GM06990 (cell line): ENCODE measurements at regions not wholly inside any gene's neighbourhood (a gene's known extent, or its start where the extent isn't known, plus 50 kb on each side); places are given as distances from the start of the nearest gene placed in this dataset.
"Not testable (repeated sequence)": the region's sequence is repeated elsewhere in the genome, so short reads cannot be mapped to it uniquely, and the experiment has no call there.

Source experiments
- DNase-seq: peaks from one replicate; pipeline ENCODE4 v3.0.0-alpha.2; 2011; ENCODE audit not compliant: insufficient read length; ENCODE audit errors: extremely low read depth
- H3K27me3 ChIP-seq: replicated peaks from 2 replicates; pipeline ENCODE4 v1.6.0; 2011; ENCODE audit warnings: low read length; ENCODE audit not compliant: control insufficient read depth, insufficient read depth
- H3K36me3 ChIP-seq: 2 replicates; pipeline ENCODE4 v1.5.1; 2011; ENCODE audit warnings: low read length; ENCODE audit not compliant: control insufficient read depth, insufficient read depth
- H3K4me3 ChIP-seq: replicated peaks from 2 replicates; pipeline ENCODE4 v1.5.1; 2011; ENCODE audit warnings: low read depth, mild to moderate bottlenecking, control low read depth, low read length
- TF ChIP-seq, protein P1 (sequence below): IDR thresholded peaks from 2 replicates; pipeline ENCODE4 v1.5.1; 2011; ENCODE audit warnings: low read length, control low read depth, mild to moderate bottlenecking, inconsistent platforms; ENCODE audit not compliant: insufficient read depth, poor library complexity, severe bottlenecking

DNA sequence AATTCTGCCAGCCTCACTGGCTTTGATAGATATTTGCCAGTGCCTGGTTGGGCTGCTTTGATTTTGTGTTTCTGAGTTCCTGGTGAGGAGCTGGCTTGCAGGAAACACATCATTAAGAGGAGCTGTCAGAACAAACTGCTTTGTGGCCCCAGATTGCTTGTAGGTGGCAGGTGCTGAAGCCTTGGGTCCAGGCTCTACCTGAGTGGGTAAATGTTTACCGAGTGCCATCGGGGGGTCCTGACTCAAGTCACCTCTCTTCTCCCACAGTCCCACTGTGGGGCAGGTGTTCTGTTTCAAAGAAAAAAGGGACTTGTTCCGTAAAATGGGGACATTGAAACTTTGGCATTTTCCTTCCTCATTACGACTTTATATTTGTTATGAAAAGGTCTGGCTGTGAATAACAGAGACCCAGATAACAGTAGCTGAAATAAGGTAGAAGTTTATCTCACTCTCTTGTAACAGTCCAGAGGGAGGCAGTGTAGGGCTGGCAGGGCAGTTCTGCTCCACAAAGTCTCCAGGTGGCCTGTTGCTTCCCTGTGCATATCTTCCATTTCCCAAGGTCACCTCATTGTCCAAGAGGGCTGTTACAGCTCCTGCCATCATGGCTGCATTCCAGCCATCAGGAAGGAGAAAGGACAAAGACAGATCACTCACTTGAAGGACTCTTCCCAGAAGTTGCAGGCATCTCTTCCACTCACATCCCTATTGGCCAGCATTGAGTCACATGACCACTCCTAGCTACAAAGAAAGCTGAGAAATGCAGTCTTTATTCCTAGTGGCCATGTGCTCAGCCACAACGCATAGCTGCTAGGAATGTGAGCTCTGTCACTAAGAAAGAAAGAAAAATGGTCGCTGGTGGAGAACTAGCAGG, 149.9 kb upstream of the KCNG1 start:
- Histone ChIP-seq H3K4me3 (no peak overlapping the region), H3K36me3 (no peaks in the 10 kb centered on the region), H3K27me3 (no peaks in the 10 kb centered on the region; the same call in 1 of the 2 replicates)
- DNase-seq = no peak
- TF ChIP-seq, protein P1, sequence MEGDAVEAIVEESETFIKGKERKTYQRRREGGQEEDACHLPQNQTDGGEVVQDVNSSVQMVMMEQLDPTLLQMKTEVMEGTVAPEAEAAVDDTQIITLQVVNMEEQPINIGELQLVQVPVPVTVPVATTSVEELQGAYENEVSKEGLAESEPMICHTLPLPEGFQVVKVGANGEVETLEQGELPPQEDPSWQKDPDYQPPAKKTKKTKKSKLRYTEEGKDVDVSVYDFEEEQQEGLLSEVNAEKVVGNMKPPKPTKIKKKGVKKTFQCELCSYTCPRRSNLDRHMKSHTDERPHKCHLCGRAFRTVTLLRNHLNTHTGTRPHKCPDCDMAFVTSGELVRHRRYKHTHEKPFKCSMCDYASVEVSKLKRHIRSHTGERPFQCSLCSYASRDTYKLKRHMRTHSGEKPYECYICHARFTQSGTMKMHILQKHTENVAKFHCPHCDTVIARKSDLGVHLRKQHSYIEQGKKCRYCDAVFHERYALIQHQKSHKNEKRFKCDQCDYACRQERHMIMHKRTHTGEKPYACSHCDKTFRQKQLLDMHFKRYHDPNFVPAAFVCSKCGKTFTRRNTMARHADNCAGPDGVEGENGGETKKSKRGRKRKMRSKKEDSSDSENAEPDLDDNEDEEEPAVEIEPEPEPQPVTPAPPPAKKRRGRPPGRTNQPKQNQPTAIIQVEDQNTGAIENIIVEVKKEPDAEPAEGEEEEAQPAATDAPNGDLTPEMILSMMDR = no peak

DNA sequence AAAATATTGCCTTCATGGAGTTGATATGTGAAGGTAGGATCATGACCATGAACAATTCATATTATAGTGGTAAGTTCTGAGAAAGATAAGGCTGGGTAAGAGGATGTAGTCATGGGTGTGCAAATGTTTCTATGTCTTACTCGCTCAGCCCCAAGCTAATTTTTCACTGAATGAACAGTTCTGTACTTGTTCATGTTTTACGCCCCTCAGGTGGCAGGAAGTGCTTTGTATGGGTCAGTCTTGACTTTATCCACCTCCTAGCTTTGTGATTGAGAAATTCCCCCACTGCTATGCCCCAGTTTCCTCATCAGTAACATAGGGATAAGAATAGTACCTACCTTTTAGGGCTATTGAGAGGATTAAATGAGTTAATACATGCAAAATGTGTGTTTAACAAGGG, 148.2 kb upstream of the KCNG1 start:
- Histone ChIP-seq H3K27me3 (no peaks in the 10 kb centered on the region; the same call in 1 of the 2 replicates), H3K36me3 (no peaks in the 10 kb centered on the region), H3K4me3 (no peak overlapping the region)
- no peak for DNase-seq
- TF ChIP-seq, protein P1 = no peak

DNA sequence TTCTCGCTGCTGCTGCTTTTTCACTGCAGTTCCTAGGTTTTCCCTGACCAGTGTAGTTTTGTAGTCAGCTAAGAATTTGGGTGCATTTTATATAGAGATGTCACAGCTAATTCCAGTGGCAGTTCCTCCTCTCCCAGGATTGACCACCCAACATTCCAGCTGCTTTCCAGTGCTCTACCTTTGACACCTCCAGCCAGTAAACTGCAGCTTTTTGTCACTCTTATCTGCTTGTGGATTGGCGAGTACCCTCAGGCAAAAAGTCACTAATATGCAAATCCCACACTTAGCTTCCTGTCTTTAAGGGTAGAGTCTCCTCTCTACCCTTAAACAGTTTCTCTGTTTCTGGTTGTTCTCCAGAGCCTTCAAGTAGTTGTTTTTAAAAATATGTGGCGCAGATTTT, 146.9 kb upstream of the KCNG1 start:
- Histone ChIP-seq H3K27me3 (no peaks in the 10 kb centered on the region; the same call in 1 of the 2 replicates), H3K36me3 (no peaks in the 10 kb centered on the region), H3K4me3 (no peak overlapping the region)
- no peak for DNase-seq
- TF ChIP-seq, protein P1 = no peak

DNA sequence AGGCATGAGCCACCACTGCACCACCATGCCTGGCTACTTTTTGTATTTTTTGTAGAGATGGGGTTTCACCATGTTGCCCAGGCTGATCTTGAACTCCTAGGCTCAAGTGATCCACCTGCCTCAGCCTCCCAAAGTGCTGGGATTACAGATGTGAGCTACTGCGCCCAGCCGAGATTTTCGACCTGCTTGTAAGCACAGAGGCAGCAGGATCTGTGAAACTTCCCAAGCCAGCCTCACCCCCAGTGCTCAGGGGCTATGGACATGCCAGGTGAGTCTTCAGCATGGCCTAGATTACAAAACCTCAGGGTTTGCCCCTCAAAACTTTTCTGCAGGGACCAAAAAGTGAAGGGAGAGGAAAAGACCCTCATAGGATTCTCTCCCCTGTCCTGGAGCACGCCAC, 145.0 kb upstream of the KCNG1 start:
- H3K36me3 ChIP-seq, DNase-seq, H3K4me3 ChIP-seq, H3K27me3 ChIP-seq: not testable (repeated sequence)

DNA sequence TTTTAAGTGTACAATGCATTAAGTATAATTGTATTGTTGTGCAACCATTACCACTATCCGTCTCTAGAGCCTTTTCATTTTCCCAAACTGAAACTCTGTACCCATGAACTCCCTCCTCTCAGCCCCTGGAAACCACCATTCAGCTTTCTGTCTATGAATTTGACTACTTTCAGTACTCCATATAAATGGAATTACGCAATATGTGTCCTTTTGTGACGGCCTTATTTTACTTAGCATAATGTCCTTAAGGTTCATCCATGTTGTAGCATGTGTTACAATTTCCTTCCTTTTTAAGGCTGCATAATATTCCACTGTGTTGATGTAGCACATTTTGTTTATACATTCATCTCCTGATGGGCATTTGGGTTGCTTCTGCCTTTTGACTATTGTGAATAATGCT, 143.6 kb upstream of the KCNG1 start:
- H3K27me3 ChIP-seq = no peaks in the 10 kb centered on the region; the same call in 1 of the 2 replicates
- H3K4me3 ChIP-seq = no peak overlapping the region
- H3K36me3 ChIP-seq = no peaks in the 10 kb centered on the region
- TF ChIP-seq, protein P1 = no peak
- no peak for DNase-seq

DNA sequence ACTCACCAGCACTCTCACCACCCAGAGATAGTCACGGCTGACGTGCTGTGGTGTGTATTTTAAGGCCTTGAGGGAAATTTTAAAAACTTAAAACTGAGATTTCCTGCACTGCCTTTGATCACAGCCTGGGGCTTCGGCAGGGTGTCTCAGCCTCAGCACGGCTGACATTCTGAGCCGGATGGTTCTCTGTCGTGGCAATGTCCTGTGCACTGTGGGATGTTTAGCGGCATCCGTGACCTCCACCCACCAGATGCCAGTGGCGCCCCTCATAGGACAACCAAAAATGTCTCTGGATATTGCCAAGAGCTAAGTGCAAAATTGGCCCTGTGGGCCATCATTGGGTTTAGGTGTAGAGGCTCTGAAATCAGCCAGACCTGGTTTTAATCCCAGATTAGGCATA, 142.2 kb upstream of the KCNG1 start:
- no peaks in the 10 kb centered on the region for H3K36me3 ChIP-seq
- H3K4me3 ChIP-seq = no peak overlapping the region
- H3K27me3 ChIP-seq = no peaks in the 10 kb centered on the region; the same call in 1 of the 2 replicates
- DNase-seq = no peak
- TF ChIP-seq, protein P1 = no peak
